A549 (cell line): ENCODE measurements at regions not wholly inside any gene's neighbourhood (a gene's known extent, or its start where the extent isn't known, plus 50 kb on each side); places are given as distances from the start of the nearest gene placed in this dataset.

Experiments
- ATAC-seq, 2 experiments: fragments of 200-7000 bp in 1 of 2; fragments of >200 bp in 1 of 2; cut with Nextera tagmentation in 1 of 2; cut with Tn5 transposase in 1 of 2; 3 replicates each; pipeline versions ENCODE4 v1.8.0 to v1.9.1; 2018 to 2020; ENCODE audit warnings: mild to moderate bottlenecking in 1 of 2, moderate library complexity in 1 of 2
- CTCF ChIA-PET: fragments of 300-600 bp; sonication (Branson Sonifier 250); formaldehyde crosslinking; extraction: SDS; loops from one replicate; lab custom pipeline; 2021; ENCODE audit warnings: antibody characterized with exemption, inconsistent platforms; lab: Yijun Ruan, JAX
- POLR2A ChIA-PET: fragments of 350-600 bp; formaldehyde crosslinking; extraction: SDS; loops from one replicate; lab custom pipeline; 2021; ENCODE audit warnings: antibody characterized with exemption, inconsistent platforms; lab: Yijun Ruan, JAX
- DNase-seq, 2 experiments: peaks; one replicate each; pipeline versions ENCODE4 v3.0.0 to v3.0.0-alpha.2; 2011 to 2016; ENCODE audit warnings: low read depth in 1 of 2, low spot score in 1 of 2
- FAIRE-seq: peaks from 2 replicates; lab custom pipeline; 2011; peaks lifted over from hg19 to GRCh38; lab: Jason Lieb, UNC
- H3K27ac ChIP-seq, 2 experiments: fragments of >200 bp; sonication (Bioruptor Twin); formaldehyde crosslinking; 3 replicates each; pipeline ENCODE4 v1.5.1; 2016 to 2017
- H3K4me1 ChIP-seq: fragments of >200 bp; sonication (Bioruptor Twin); formaldehyde crosslinking; 3 replicates; pipeline ENCODE4 v1.6.1; 2016
- H3K4me2 ChIP-seq: fragments of >200 bp; sonication (Bioruptor Twin); formaldehyde crosslinking; 3 replicates; pipeline ENCODE4 v1.6.1; 2016
- H3K4me3 ChIP-seq: fragments of >200 bp; sonication (Bioruptor Twin); formaldehyde crosslinking; 3 replicates; pipeline ENCODE4 v1.5.1; 2016
- H3K9me3 ChIP-seq: fragments of >200 bp; sonication (Bioruptor Twin); formaldehyde crosslinking; 3 replicates; pipeline ENCODE4 v1.6.1; 2016
- CHD2 ChIP-seq: fragments of 150-350 bp; IDR thresholded peaks from 2 replicates; pipeline ENCODE4 v1.6.1; 2014; ENCODE audit warnings: low read length; ENCODE audit not compliant: partially characterized antibody
- CHD4 ChIP-seq: fragments of 200-600 bp; sonication (generic); IDR thresholded peaks from 2 replicates; pipeline ENCODE4 v1.6.1; 2016; ENCODE audit warnings: antibody characterized with exemption, mild to moderate bottlenecking, borderline replicate concordance
- ELK1 ChIP-seq: fragments of 150-350 bp; IDR thresholded peaks from 2 replicates; pipeline ENCODE4 v1.6.1; 2014; ENCODE audit warnings: low read depth, mild to moderate bottlenecking, low read length
- FOSB ChIP-seq: fragments of 250-450 bp; sonication (Bioruptor Pico); IDR thresholded peaks from 2 replicates; pipeline ENCODE4 v1.5.0; 2020; ENCODE audit warnings: mild to moderate bottlenecking, moderate library complexity
- FOXS1 ChIP-seq: fragments of 250-450 bp; sonication (Bioruptor Pico); IDR thresholded peaks from 2 replicates; pipeline ENCODE4 v1.5.0; 2020; ENCODE audit warnings: mild to moderate bottlenecking, moderate library complexity
- HEYL ChIP-seq: fragments of 250-450 bp; sonication (Bioruptor Pico); IDR thresholded peaks from 2 replicates; pipeline ENCODE4 v1.8.0; 2021; ENCODE audit warnings: mild to moderate bottlenecking, moderate library complexity
- HOXB13 ChIP-seq: fragments of 250-450 bp; sonication (Bioruptor Pico); IDR thresholded peaks from 2 replicates; pipeline ENCODE4 v1.5.0; 2020; ENCODE audit warnings: low read depth, mild to moderate bottlenecking, moderate library complexity
- JUN ChIP-seq, 2 experiments: fragments of >200 bp; sonication (Bioruptor Twin); formaldehyde crosslinking; IDR thresholded peaks; 2 replicates in 1 of 2; 3 replicates in 1 of 2; pipeline ENCODE4 v1.6.1; 2016 to 2017
- KDM1A ChIP-seq: fragments of 200-600 bp; sonication (generic); IDR thresholded peaks from 2 replicates; pipeline ENCODE4 v1.6.1; 2016; ENCODE audit warnings: low read depth, mild to moderate bottlenecking
- MAFK ChIP-seq: fragments of 450-650 bp; IDR thresholded peaks from 2 replicates; pipeline ENCODE4 v1.6.1; 2014; ENCODE audit not compliant: partially characterized antibody
- MYC ChIP-seq: IDR thresholded peaks from 2 replicates; pipeline ENCODE4 v1.6.1; 2012; ENCODE audit warnings: mild to moderate bottlenecking, inconsistent platforms, low read length, improper control_type of control experiment, borderline replicate concordance
- NR3C1 ChIP-seq: fragments of >200 bp; sonication (Bioruptor Twin); formaldehyde crosslinking; IDR thresholded peaks from 3 replicates; pipeline ENCODE4 v1.6.1; 2017
- POLR2A ChIP-seq: IDR thresholded peaks from 2 replicates; pipeline ENCODE4 v1.6.1; 2012; ENCODE audit warnings: mild to moderate bottlenecking, low read length
- RAD21 ChIP-seq, 2 experiments: fragments of >200 bp in 1 of 2; sonication (Bioruptor Twin) in 1 of 2; formaldehyde crosslinking in 1 of 2; IDR thresholded peaks in 1 of 2; conservative IDR thresholded peaks in 1 of 2; 2 replicates in 1 of 2; 3 replicates in 1 of 2; pipeline ENCODE4 v1.6.1; 2012 to 2018; ENCODE audit warnings: inconsistent platforms in 1 of 2
- ZFP36 ChIP-seq: fragments of 450-650 bp; IDR thresholded peaks from 2 replicates; pipeline ENCODE4 v1.6.1; 2014; ENCODE audit warnings: borderline replicate concordance; ENCODE audit not compliant: partially characterized antibody
- WGBS: methylation state at CpG from one replicate; pipeline ENCODE4 v1.1.6; 2017; ENCODE audit errors: missing lambda C conversion rate; 5-methylcytosine and 5-hydroxymethylcytosine counted together

DNA sequence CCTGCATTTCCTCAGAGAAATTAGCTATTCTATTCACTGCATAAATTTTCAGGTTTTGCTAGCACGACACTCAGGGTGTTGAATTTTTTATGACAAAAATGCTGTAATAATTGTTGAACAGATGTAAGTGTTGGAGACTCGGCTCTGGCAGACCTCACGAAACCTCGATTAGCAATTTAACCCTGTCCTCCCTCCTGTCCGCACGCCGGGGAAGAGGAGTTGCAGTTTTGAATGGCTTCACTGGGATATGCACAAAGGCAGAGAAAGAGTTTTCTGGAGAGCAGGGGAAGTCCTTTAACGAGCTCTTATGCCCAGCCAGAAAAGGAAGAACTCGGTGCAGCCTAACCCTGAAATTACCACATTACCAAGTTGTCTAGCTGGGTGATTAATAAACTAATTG lies 661.1 kb downstream of the VRK1 start:
- CTCF ChIA-PET = no interaction called here
- TF ChIP-seq HOXB13 (no peak), MYC (no peak), NR3C1 (no peak), KDM1A (no peak), FOXS1 (CRISPR knock-in tag) (no peak)
- TF ChIP-seq, all 56 proteins: peak for 0
- H3K4me3 ChIP-seq = no peak overlapping the region
- H3K4me1 ChIP-seq = no peaks in the 10 kb centered on the region
- H3K27ac ChIP-seq = no peak overlapping the region
- no peak for DNase-seq
- FAIRE-seq = no peak
- POLR2A ChIA-PET = interaction anchor here (0.6 kb wide), 1 partner anchor 1006 kb away, joined by 3 read pairs; no protein-coding TSS in a partner anchor
- no peak overlapping the region for H3K4me2 ChIP-seq
- ATAC-seq = no peak
- WGBS = 28% methylated on average over 9 of the region's 9 CpGs
- H3K9me3 ChIP-seq = no peaks in the 10 kb centered on the region; the same call in 2 of the 3 replicates

GRCh38 chr14:97458661-97459579 lies 661.7 kb downstream of the VRK1 start:
- 54% methylated on average over 29 of the region's 33 CpGs for WGBS
- no peak for TF ChIP-seq ELK1
- no peak for TF ChIP-seq ZFP36
- no peak for TF ChIP-seq RAD21 (conservative IDR thresholded peaks at IDR 0.05 in 1 of 2, IDR thresholded peaks at IDR 0.05 in 1 of 2)
- TF ChIP-seq CHD4 = no peak
- ATAC-seq = no peak
- Histone ChIP-seq H3K9me3 (no peaks in the 10 kb centered on the region; the same call in 2 of the 3 replicates), H3K4me2 (no peak overlapping the region), H3K4me3 (no peak overlapping the region), H3K4me1 (no peaks in the 10 kb centered on the region), H3K27ac (no peak overlapping the region)
- POLR2A ChIA-PET = no interaction called here
- CTCF ChIA-PET = no interaction called here
- no peak for DNase-seq
- no peak for FAIRE-seq

GRCh38 chr14:97462081-97462480 lies 664.9 kb downstream of the VRK1 start:
- no peak for FAIRE-seq
- no peak for DNase-seq
- Histone ChIP-seq H3K9me3 (no peaks in the 10 kb centered on the region; the same call in 2 of the 3 replicates), H3K4me3 (no peak overlapping the region), H3K27ac (no peak overlapping the region), H3K4me2 (no peak overlapping the region), H3K4me1 (no peaks in the 10 kb centered on the region)
- POLR2A ChIA-PET = no interaction called here
- WGBS = 11% methylated on average over 2 of the region's 2 CpGs
- no peak for ATAC-seq
- no peak for TF ChIP-seq CHD4
- CTCF ChIA-PET = interaction anchor here (1.0 kb wide), 1 partner anchor 10 kb away, joined by 3 read pairs; no protein-coding TSS in a partner anchor

DNA sequence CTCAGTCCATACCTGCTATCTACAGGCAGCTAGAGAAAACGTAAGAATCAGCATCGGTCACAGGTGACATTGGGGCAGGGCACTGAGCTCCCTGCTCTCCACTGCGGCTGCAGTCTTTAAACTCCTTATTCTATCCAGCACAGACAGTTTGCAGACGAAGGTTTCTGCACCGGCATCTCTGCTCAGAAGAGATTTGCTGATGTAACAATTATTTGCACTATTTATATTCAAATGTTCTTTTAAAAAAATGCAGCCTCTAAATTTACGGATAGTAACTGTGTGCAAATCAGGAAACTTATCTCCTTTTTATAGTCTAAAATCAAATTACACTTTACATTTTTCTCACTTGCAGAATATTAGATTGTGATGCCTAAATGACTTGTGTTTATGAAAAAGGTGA lies 671.0 kb downstream of the VRK1 start:
- no peak for FAIRE-seq
- no peak overlapping the region for H3K27ac ChIP-seq
- 31% methylated on average over 6 of the region's 6 CpGs for WGBS

DNA sequence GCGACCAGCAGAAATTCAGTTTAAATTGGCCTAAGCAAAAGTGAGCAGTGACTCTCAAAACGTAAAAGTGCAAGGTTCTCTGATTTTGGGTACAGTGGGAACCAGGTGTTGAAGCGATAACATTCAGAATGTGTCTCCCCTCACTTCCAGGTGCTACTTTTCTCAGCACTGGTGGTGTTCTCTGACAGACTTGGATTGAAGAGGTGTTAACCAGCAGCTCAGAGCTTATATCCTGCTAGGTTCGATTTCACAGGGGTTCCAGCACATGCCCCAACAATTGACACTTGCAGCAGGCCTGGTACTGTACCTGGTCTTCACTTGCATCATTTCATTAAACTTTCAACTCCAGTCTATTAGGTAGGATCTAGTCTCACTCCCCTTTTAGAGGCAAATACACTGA lies 680.2 kb downstream of the VRK1 start:
- no peak overlapping the region for H3K4me3 ChIP-seq
- 10% methylated on average over 4 of the region's 4 CpGs for WGBS
- POLR2A ChIA-PET = no interaction called here
- H3K9me3 ChIP-seq = no peaks in the 10 kb centered on the region
- TF ChIP-seq POLR2A (no peak), FOSB (no peak), JUN (IDR thresholded peaks at IDR 0.05) (no peak), CHD4 (no peak), CHD2 (no peak)
- ATAC-seq (no peak), FAIRE-seq (no peak), DNase-seq (no peak)
- no peak overlapping the region for H3K27ac ChIP-seq
- H3K4me1 ChIP-seq = no peaks in the 10 kb centered on the region
- H3K4me2 ChIP-seq = no peak overlapping the region
- CTCF ChIA-PET = no interaction called here

More for the DNA sequence above, 671.0 kb downstream of the VRK1 start:
- ATAC-seq (no peak), DNase-seq (no peak)
- TF ChIP-seq MAFK = peak; percentile 32
- no peak for TF ChIP-seq HEYL
- no peak overlapping the region for H3K4me3 ChIP-seq
- H3K4me2 ChIP-seq = no peak overlapping the region
- ChIA-PET CTCF (interaction anchor here (1.5 kb wide), 1 partner anchor 38 kb away, joined by 3 read pairs; no protein-coding TSS in a partner anchor), POLR2A (no interaction called here)
- no peaks in the 10 kb centered on the region for H3K9me3 ChIP-seq
- no peaks in the 10 kb centered on the region for H3K4me1 ChIP-seq
